H9 (cell line): ENCODE measurements at regions not wholly inside any gene's neighbourhood (a gene's known extent, or its start where the extent isn't known, plus 50 kb on each side); places are given as distances from the start of the nearest gene placed in this dataset.

Experiments used
- DNase-seq: peaks from one replicate; pipeline ENCODE4 v3.0.0-alpha.2; 2017
- H2AFZ ChIP-seq: one replicate; pipeline ENCODE4 v1.6.1; 2013; ENCODE audit warnings: mild to moderate bottlenecking, low read length, control low read depth, moderate library complexity
- H2AK5ac ChIP-seq: 2 replicates; pipeline ENCODE4 v1.6.1; 2013; ENCODE audit warnings: low read length, control low read depth, mixed read lengths; ENCODE audit not compliant: insufficient read length
- H2BK120ac ChIP-seq: one replicate; pipeline ENCODE4 v1.6.1; 2013; ENCODE audit warnings: low read depth, mild to moderate bottlenecking, low read length, control low read depth, inconsistent platforms; ENCODE audit not compliant: poor library complexity, severe bottlenecking
- H2BK12ac ChIP-seq: 2 replicates; pipeline ENCODE4 v1.6.1; 2013; ENCODE audit warnings: low read length, control low read depth, mixed read lengths, low read depth; ENCODE audit not compliant: insufficient read length
- H2BK15ac ChIP-seq: 2 replicates; pipeline ENCODE4 v1.6.1; 2013; ENCODE audit warnings: low read depth, low read length, control low read depth
- H2BK20ac ChIP-seq: one replicate; pipeline ENCODE4 v1.6.1; 2013; ENCODE audit warnings: low read depth, mild to moderate bottlenecking, low read length, control low read depth, inconsistent platforms; ENCODE audit not compliant: poor library complexity, severe bottlenecking
- H2BK5ac ChIP-seq: 2 replicates; pipeline ENCODE4 v1.6.1; 2013; ENCODE audit warnings: low read length, control low read depth, mixed read lengths; ENCODE audit not compliant: insufficient read length
- H3K14ac ChIP-seq: 2 replicates; pipeline ENCODE4 v1.6.1; 2013; ENCODE audit warnings: low read length, control low read depth; ENCODE audit not compliant: insufficient read depth
- H3K18ac ChIP-seq: 2 replicates; pipeline ENCODE4 v1.6.1; 2013; ENCODE audit warnings: low read depth, mild to moderate bottlenecking, mixed read lengths, low read length, control low read depth; ENCODE audit not compliant: insufficient read length
- H3K23ac ChIP-seq: 2 replicates; pipeline ENCODE4 v1.6.1; 2013; ENCODE audit warnings: low read length, control low read depth, mixed read lengths, low read depth; ENCODE audit not compliant: insufficient read length
- H3K23me2 ChIP-seq: 2 replicates; pipeline ENCODE4 v1.6.1; 2013; ENCODE audit warnings: low read depth, mild to moderate bottlenecking, mixed read lengths, low read length, control low read depth; ENCODE audit not compliant: insufficient read length, poor library complexity, severe bottlenecking
- H3K27ac ChIP-seq: 2 replicates; pipeline ENCODE4 v1.5.1; 2013; ENCODE audit warnings: low read length, control low read depth, mixed read lengths, low read depth; ENCODE audit not compliant: insufficient read length
- H3K27me3 ChIP-seq: 2 replicates; pipeline ENCODE4 v1.6.1; 2013; ENCODE audit warnings: low read length, control low read depth, inconsistent platforms; ENCODE audit not compliant: insufficient read depth
- H3K4ac ChIP-seq: 2 replicates; pipeline ENCODE4 v1.6.1; 2013; ENCODE audit warnings: low read depth, mild to moderate bottlenecking, control low read depth, inconsistent platforms, low read length, moderate library complexity
- H3K4me1 ChIP-seq: 2 replicates; pipeline ENCODE4 v1.6.1; 2013; ENCODE audit warnings: low read length, control low read depth, inconsistent platforms; ENCODE audit not compliant: insufficient read depth
- H3K4me2 ChIP-seq: 2 replicates; pipeline ENCODE4 v1.6.1; 2013; ENCODE audit warnings: low read length, control low read depth, mixed read lengths; ENCODE audit not compliant: insufficient read length, insufficient read depth
- H3K56ac ChIP-seq: 2 replicates; pipeline ENCODE4 v1.6.1; 2013; ENCODE audit warnings: low read depth, mild to moderate bottlenecking, mixed read lengths, low read length, control low read depth; ENCODE audit not compliant: insufficient read length
- H3K79me1 ChIP-seq: 2 replicates; pipeline ENCODE4 v1.6.1; 2013; ENCODE audit warnings: low read depth, mild to moderate bottlenecking, moderate library complexity, low read length, control low read depth, inconsistent platforms; ENCODE audit not compliant: insufficient read depth, poor library complexity, severe bottlenecking
- H3K79me2 ChIP-seq: 2 replicates; pipeline ENCODE4 v1.6.1; 2013; ENCODE audit warnings: low read length, control low read depth, inconsistent platforms; ENCODE audit not compliant: insufficient read depth
- H3K9ac ChIP-seq: 2 replicates; pipeline ENCODE4 v1.6.1; 2013; ENCODE audit warnings: low read length, control low read depth, mixed read lengths; ENCODE audit not compliant: insufficient read length; ENCODE audit errors: extremely low read depth
- H3K9me3 ChIP-seq: one replicate; pipeline ENCODE4 v1.6.1; 2013; ENCODE audit warnings: low read depth, low read length, inconsistent platforms; ENCODE audit not compliant: control insufficient read depth
- H3T11ph ChIP-seq: one replicate; pipeline ENCODE4 v1.6.1; 2013; ENCODE audit warnings: mild to moderate bottlenecking, low read length, control low read depth, inconsistent platforms
- H4K20me1 ChIP-seq: one replicate; pipeline ENCODE4 v1.6.1; 2013; ENCODE audit not compliant: control insufficient read depth, insufficient read length, insufficient read depth
- H4K5ac ChIP-seq: 2 replicates; pipeline ENCODE4 v1.6.1; 2013; ENCODE audit warnings: low read depth, mild to moderate bottlenecking, mixed read lengths, low read length, control low read depth; ENCODE audit not compliant: insufficient read length
- H4K8ac ChIP-seq: replicated peaks from 2 replicates; pipeline ENCODE4 v1.6.1; 2013; ENCODE audit warnings: low read length, control low read depth, mixed read lengths, low read depth; ENCODE audit not compliant: insufficient read length
- H4K91ac ChIP-seq: 2 replicates; pipeline ENCODE4 v1.6.1; 2013; ENCODE audit warnings: low read depth, mild to moderate bottlenecking, moderate library complexity, mixed read lengths, low read length, control low read depth; ENCODE audit not compliant: insufficient read length
- H3K27ac Mint-ChIP-seq, 3 experiments: 2 replicates in 2 of 3; 3 replicates in 1 of 3; pipeline ENCODE4 v1.8.0; 2020 to 2021; ENCODE audit warnings: mixed read lengths in 3 of 3, mild to moderate bottlenecking in 1 of 3, moderate library complexity in 1 of 3
- H3K27me3 Mint-ChIP-seq: 2 replicates; pipeline ENCODE4 v1.8.0; 2021; ENCODE audit warnings: low read depth, mild to moderate bottlenecking, moderate library complexity, mixed read lengths
- H3K36me3 Mint-ChIP-seq, 3 experiments: 2 replicates in 2 of 3; 3 replicates in 1 of 3; pipeline ENCODE4 v1.8.0; 2020 to 2021; ENCODE audit warnings: low read depth in 3 of 3, mixed read lengths in 3 of 3; ENCODE audit not compliant: insufficient read depth in 1 of 3
- H3K4me1 Mint-ChIP-seq, 2 experiments: 2 replicates each; pipeline ENCODE4 v1.8.0; 2020; ENCODE audit warnings: mixed read lengths in 2 of 2
- H3K4me3 Mint-ChIP-seq, 2 experiments: 2 replicates in 1 of 2; 3 replicates in 1 of 2; pipeline ENCODE4 v1.8.0; 2020 to 2021; ENCODE audit warnings: mild to moderate bottlenecking in 2 of 2, mixed read lengths in 2 of 2, moderate library complexity in 1 of 2
- H3K9me3 Mint-ChIP-seq, 2 experiments: 2 replicates in 1 of 2; 3 replicates in 1 of 2; pipeline ENCODE4 v1.8.0; 2020; ENCODE audit warnings: mild to moderate bottlenecking in 2 of 2, mixed read lengths in 2 of 2, moderate library complexity in 1 of 2
- CTCF ChIP-seq: fragments of 200-600 bp; sonication (generic); conservative IDR thresholded peaks from 3 replicates; pipeline ENCODE4 v1.8.0; 2021; ENCODE audit warnings: antibody characterized with exemption, mild to moderate bottlenecking
- WGBS: extraction: QIAGEN DNeasy Blood & Tissue Kit; methylation state at CpG from one replicate; pipeline ENCODE4 v1.1.7; 2013; ENCODE audit warnings: missing lambda C conversion rate, low lambda C conversion rate, mixed read lengths; ENCODE audit not compliant: insufficient read length; ENCODE audit errors: extremely low coverage; 5-methylcytosine and 5-hydroxymethylcytosine counted together

GRCh38 chr3:67983166-67983565, 328.8 kb upstream of the SUCLG2 start:
- no peaks in the 10 kb centered on the region for H3K79me2 ChIP-seq
- no peak overlapping the region for H3K18ac ChIP-seq
- H3K56ac ChIP-seq = no peak overlapping the region
- no peak overlapping the region for H3K27ac ChIP-seq
- TF ChIP-seq CTCF = no peak
- Mint-ChIP-seq H3K36me3 (no peaks in the 10 kb centered on the region), H3K4me3 (no peak overlapping the region), H3K27ac (no peak overlapping the region), H3K27me3 (no peaks in the 10 kb centered on the region), H3K9me3 (no peaks in the 10 kb centered on the region), H3K4me1 (no peaks in the 10 kb centered on the region; a peak in 1 of 4 replicates)
- no peak overlapping the region for H2BK120ac ChIP-seq
- no peak overlapping the region for H4K91ac ChIP-seq
- H4K5ac ChIP-seq = no peak overlapping the region
- H2BK12ac ChIP-seq = no peak overlapping the region
- no peaks in the 10 kb centered on the region for H3K27me3 ChIP-seq
- no peak overlapping the region for H3K23ac ChIP-seq
- H3K9me3 ChIP-seq = no peaks in the 10 kb centered on the region
- H2AFZ ChIP-seq = no peak overlapping the region
- H3K23me2 ChIP-seq = no peaks in the 10 kb centered on the region
- no CpG with 5 or more reads among the region's 3 CpGs for WGBS
- no peak overlapping the region for H3K4me2 ChIP-seq
- H4K20me1 ChIP-seq = no peaks in the 10 kb centered on the region
- H3K4ac ChIP-seq = no peak overlapping the region
- no peak for DNase-seq
- H3K79me1 ChIP-seq = no peaks in the 10 kb centered on the region
- H3K14ac ChIP-seq = no peak overlapping the region
- no peak overlapping the region for H3K9ac ChIP-seq
- no peak overlapping the region for H4K8ac ChIP-seq
- H2BK15ac ChIP-seq = no peak overlapping the region
- no peak overlapping the region for H2BK5ac ChIP-seq
- no peak overlapping the region for H2BK20ac ChIP-seq
- no peak overlapping the region for H2AK5ac ChIP-seq
- H3K4me1 ChIP-seq = no peaks in the 10 kb centered on the region
- H3T11ph ChIP-seq = no peak overlapping the region
